ENCODE measurements at regions not wholly inside any gene's neighbourhood (a gene's known extent, or its start where the extent isn't known, plus 50 kb on each side); places are given as distances from the start of the nearest gene placed in this dataset.

- DNase-seq (ENCODE audit: low spot score): no peak
Observed at GRCh38 chr2:7800031-7800430, 881.8 kb upstream of the ID2 start.

GRCh38 chr2:7801212-7801611 is 880.6 kb upstream of the ID2 start:
- DNase-seq (ENCODE audit: low spot score): no peak

GRCh38 chr2:7803515-7803914 is 878.3 kb upstream of the ID2 start:
- DNase-seq (ENCODE audit: low spot score): no peak

GRCh38 chr2:7809640-7810039 is 872.2 kb upstream of the ID2 start:
- no peak for DNase-seq (ENCODE audit: low spot score)

GRCh38 chr2:7811073-7811472 is 870.8 kb upstream of the ID2 start:
- DNase-seq (ENCODE audit: low spot score): no peak

- DNase-seq (ENCODE audit: low spot score): no peak
Observed at GRCh38 chr2:7812231-7812995, 869.4 kb upstream of the ID2 start.

GRCh38 chr2:7813541-7814292 is 868.1 kb upstream of the ID2 start:
- DNase-seq (ENCODE audit: low spot score): no peak

GRCh38 chr2:7815726-7816125 is 866.1 kb upstream of the ID2 start:
- DNase-seq (ENCODE audit: low spot score): no peak

- DNase-seq (ENCODE audit: low spot score): no peak
Observed at GRCh38 chr2:7816233-7816632, 865.6 kb upstream of the ID2 start.

GRCh38 chr2:7816944-7817343 is 864.9 kb upstream of the ID2 start:
- DNase-seq (ENCODE audit: low spot score): no peak

- DNase-seq (ENCODE audit: low spot score): no peak
Observed at GRCh38 chr2:7819316-7819715, 862.5 kb upstream of the ID2 start.

GRCh38 chr2:7819850-7820249 is 862.0 kb upstream of the ID2 start:
- no peak for DNase-seq (ENCODE audit: low spot score)

- no peak for DNase-seq (ENCODE audit: low spot score)
Observed at GRCh38 chr2:7824211-7824610, 857.6 kb upstream of the ID2 start.

GRCh38 chr2:7825591-7826312 is 856.1 kb upstream of the ID2 start:
- no peak for DNase-seq (ENCODE audit: low spot score)

GRCh38 chr2:7826656-7827055 is 855.2 kb upstream of the ID2 start:
- peak; percentile 25 for DNase-seq (ENCODE audit: low spot score)

- DNase-seq (ENCODE audit: low spot score): no peak
Observed at GRCh38 chr2:7829241-7829640, 852.6 kb upstream of the ID2 start.

GRCh38 chr2:7830616-7831015 is 851.2 kb upstream of the ID2 start:
- no peak for DNase-seq (ENCODE audit: low spot score)

GRCh38 chr2:7835151-7835550 is 846.7 kb upstream of the ID2 start:
- no peak for DNase-seq (ENCODE audit: low spot score)

- DNase-seq (ENCODE audit: low spot score): no peak
Observed at GRCh38 chr2:7835693-7836680, 845.9 kb upstream of the ID2 start.

- DNase-seq (ENCODE audit: low spot score): no peak
Observed at GRCh38 chr2:7837237-7837760, 844.6 kb upstream of the ID2 start.

GRCh38 chr2:7838669-7839068 is 843.2 kb upstream of the ID2 start:
- DNase-seq (ENCODE audit: low spot score): no peak

Measured in SK-N-DZ (cell line).